Adrenal gland (tissue), 5 donors: ENCODE measurements at regions not wholly inside any gene's neighbourhood (a gene's known extent, or its start where the extent isn't known, plus 50 kb on each side); places are given as distances from the start of the nearest gene placed in this dataset.
"Not testable (repeated sequence)": the region's sequence is repeated elsewhere in the genome, so short reads cannot be mapped to it uniquely, and the experiment has no call there.

ENCODE experiments used
- POLR2A ChIP-seq, 2 donors: fragments of 450-650 bp; IDR thresholded peaks; one replicate each; pipeline ENCODE4 v1.6.1; 2017; ENCODE audit warnings: antibody characterized with exemption in 2 of 2, mild to moderate bottlenecking in 2 of 2, moderate library complexity in 1 of 2
- TF ChIP-seq, protein P1 (sequence below), 6 experiments: fragments of 450-650 bp in 4 of 6; fragments of 200-600 bp in 2 of 6; sonication (generic) in 1 of 6; IDR thresholded peaks; 1 replicate in 5 of 6; 2 replicates in 1 of 6; pipeline versions ENCODE4 v1.5.1 to v1.8.0; 2016 to 2021; ENCODE audit warnings: antibody characterized with exemption in 6 of 6, mild to moderate bottlenecking in 2 of 6, moderate library complexity in 1 of 6
- donor health status: DM: no; HTN: no; CAD: no.

GRCh38 chr14:19095167-19095566 lies 127.9 kb downstream of the POTEM start:
- not testable (repeated sequence) for TF ChIP-seq POLR2A (IDR thresholded peaks at IDR 0.05)
- TF ChIP-seq, protein P1, sequence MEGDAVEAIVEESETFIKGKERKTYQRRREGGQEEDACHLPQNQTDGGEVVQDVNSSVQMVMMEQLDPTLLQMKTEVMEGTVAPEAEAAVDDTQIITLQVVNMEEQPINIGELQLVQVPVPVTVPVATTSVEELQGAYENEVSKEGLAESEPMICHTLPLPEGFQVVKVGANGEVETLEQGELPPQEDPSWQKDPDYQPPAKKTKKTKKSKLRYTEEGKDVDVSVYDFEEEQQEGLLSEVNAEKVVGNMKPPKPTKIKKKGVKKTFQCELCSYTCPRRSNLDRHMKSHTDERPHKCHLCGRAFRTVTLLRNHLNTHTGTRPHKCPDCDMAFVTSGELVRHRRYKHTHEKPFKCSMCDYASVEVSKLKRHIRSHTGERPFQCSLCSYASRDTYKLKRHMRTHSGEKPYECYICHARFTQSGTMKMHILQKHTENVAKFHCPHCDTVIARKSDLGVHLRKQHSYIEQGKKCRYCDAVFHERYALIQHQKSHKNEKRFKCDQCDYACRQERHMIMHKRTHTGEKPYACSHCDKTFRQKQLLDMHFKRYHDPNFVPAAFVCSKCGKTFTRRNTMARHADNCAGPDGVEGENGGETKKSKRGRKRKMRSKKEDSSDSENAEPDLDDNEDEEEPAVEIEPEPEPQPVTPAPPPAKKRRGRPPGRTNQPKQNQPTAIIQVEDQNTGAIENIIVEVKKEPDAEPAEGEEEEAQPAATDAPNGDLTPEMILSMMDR (IDR thresholded peaks at IDR 0.05) = not testable (repeated sequence)
